ENCODE measurements at regions not wholly inside any gene's neighbourhood (a gene's known extent, or its start where the extent isn't known, plus 50 kb on each side); places are given as distances from the start of the nearest gene placed in this dataset.

DNA sequence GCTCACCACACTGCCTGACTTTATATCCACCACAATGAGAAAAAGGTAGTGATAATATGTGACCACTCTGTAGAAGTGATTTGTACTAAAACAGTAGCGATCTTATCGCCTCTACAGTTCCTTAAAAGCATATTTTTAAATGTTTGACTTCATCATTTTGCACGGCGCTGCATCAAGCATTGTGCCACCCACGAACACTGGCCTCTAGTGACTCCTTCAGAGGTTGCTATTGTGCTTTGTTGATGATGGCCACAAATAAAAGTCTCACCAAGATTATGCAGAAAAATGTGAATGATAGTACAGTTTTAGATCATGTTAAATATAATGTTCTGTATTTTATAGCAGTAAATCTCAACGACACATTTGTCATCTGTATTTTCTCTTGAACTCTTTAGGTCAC lies 186.5 kb upstream of the NCAM2 start:
- H3K27ac ChIP-seq (replicated peaks in 1 of 4): no peak overlapping the region
- WGBS: 85% methylated on average over 6 of the region's 6 CpGs
- H3K4me1 ChIP-seq: no peaks in the 10 kb centered on the region
- H3K36me3 ChIP-seq: no peaks in the 10 kb centered on the region
- no peak overlapping the region for H3K4me3 ChIP-seq
- H3K9me3 ChIP-seq: no peaks in the 10 kb centered on the region
- no peak for DNase-seq (ENCODE audit: extremely low spot score)
- intact Hi-C loops (cut with DNase I): no loop called here
- H3K27me3 ChIP-seq: no peaks in the 10 kb centered on the region
- TF ChIP-seq, protein P1, sequence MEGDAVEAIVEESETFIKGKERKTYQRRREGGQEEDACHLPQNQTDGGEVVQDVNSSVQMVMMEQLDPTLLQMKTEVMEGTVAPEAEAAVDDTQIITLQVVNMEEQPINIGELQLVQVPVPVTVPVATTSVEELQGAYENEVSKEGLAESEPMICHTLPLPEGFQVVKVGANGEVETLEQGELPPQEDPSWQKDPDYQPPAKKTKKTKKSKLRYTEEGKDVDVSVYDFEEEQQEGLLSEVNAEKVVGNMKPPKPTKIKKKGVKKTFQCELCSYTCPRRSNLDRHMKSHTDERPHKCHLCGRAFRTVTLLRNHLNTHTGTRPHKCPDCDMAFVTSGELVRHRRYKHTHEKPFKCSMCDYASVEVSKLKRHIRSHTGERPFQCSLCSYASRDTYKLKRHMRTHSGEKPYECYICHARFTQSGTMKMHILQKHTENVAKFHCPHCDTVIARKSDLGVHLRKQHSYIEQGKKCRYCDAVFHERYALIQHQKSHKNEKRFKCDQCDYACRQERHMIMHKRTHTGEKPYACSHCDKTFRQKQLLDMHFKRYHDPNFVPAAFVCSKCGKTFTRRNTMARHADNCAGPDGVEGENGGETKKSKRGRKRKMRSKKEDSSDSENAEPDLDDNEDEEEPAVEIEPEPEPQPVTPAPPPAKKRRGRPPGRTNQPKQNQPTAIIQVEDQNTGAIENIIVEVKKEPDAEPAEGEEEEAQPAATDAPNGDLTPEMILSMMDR (IDR thresholded peaks at IDR 0.05): no peak
- TF ChIP-seq POLR2A (IDR thresholded peaks at IDR 0.05; ENCODE audit: low read depth): no peak
- no peak for TF ChIP-seq POLR2AphosphoS5 (IDR thresholded peaks at IDR 0.05)
- no peak for TF ChIP-seq EP300 (IDR thresholded peaks at IDR 0.05)

DNA sequence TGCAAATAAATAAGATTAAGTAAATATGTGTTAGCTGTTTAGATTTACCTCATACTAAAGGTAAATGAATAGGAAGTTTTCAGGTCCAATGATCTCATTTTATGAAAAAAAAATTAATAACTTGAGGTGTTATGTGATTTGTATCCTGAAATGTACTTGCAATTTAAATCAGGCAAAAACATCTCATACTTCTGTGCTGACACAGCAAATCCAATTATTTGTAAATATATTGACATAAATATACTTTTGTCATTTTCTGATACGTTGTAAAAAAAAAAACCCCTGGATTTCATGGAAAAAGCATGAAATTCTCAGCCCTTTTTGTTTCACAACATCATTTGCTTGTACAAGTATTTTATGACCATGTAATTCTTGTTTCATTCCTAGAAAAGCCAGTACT lies 184.1 kb upstream of the NCAM2 start:
- Histone ChIP-seq H3K27me3 (no peaks in the 10 kb centered on the region), H3K4me3 (no peak overlapping the region), H3K9me3 (no peaks in the 10 kb centered on the region), H3K27ac (replicated peaks in 1 of 4) (no peak overlapping the region), H3K4me1 (no peaks in the 10 kb centered on the region), H3K36me3 (no peaks in the 10 kb centered on the region)
- TF ChIP-seq POLR2AphosphoS5 (IDR thresholded peaks at IDR 0.05) (no peak), POLR2A (IDR thresholded peaks at IDR 0.05; ENCODE audit: low read depth) (no peak), EP300 (IDR thresholded peaks at IDR 0.05) (no peak)
- TF ChIP-seq, protein P1 (IDR thresholded peaks at IDR 0.05): no peak
- intact Hi-C loops (cut with DNase I): no loop called here
- WGBS: 94% methylated on average over 1 of the region's 1 CpG
- no peak for DNase-seq (ENCODE audit: extremely low spot score)

DNA sequence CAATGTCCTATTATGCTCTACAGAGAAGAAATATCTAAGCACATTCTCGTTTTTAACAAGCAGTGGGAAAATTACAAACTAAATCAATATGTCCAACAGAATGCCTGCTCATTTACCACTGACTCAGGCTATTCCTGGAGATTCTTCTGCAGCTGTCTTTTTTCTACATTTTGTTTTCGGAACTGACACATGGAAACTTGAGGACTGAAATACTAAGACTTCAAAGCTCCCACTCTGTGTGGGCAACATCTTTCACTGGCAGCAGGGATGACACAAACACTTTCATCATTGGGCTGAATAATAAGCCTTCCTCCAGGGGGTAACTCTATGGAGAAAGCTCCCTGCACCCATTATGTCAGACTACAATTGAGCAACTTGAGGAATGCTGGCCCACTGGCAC lies 175.5 kb upstream of the NCAM2 start:
- no peak for TF ChIP-seq EP300 (IDR thresholded peaks at IDR 0.05)
- TF ChIP-seq, protein P1 (IDR thresholded peaks at IDR 0.05): no peak
- TF ChIP-seq POLR2A (IDR thresholded peaks at IDR 0.05; ENCODE audit: low read depth): no peak
- no peak for TF ChIP-seq POLR2AphosphoS5 (IDR thresholded peaks at IDR 0.05)
- DNase-seq (ENCODE audit: extremely low spot score): no peak
- no peaks in the 10 kb centered on the region for H3K36me3 ChIP-seq
- no peaks in the 10 kb centered on the region for H3K27me3 ChIP-seq
- H3K27ac ChIP-seq (replicated peaks in 1 of 4): no peak overlapping the region
- intact Hi-C loops (cut with DNase I): no loop called here
- H3K4me3 ChIP-seq: no peak overlapping the region
- no peaks in the 10 kb centered on the region for H3K9me3 ChIP-seq
- 21% methylated on average over 2 of the region's 2 CpGs for WGBS
- H3K4me1 ChIP-seq: no peaks in the 10 kb centered on the region

DNA sequence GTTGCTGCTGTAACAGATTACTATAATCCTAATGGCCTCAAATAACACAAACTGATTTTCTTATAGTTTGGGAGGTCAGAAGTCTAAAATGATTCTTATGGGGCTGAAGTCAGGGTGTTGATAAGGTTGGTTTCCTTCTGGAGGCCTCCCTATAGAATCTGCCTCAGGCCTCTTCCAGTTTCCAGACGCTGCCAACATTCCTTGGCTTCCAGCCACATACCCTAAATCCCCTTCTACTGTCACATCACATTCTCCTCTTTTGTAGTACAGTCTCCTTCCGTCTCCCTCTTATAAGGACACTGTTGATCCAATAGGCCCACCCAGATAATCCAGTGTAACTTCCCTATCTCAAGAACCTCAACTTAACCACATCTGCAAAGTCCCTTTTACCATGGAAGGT lies 145.3 kb upstream of the NCAM2 start:
- no peak for TF ChIP-seq POLR2A (IDR thresholded peaks at IDR 0.05; ENCODE audit: low read depth)
- TF ChIP-seq EP300 (IDR thresholded peaks at IDR 0.05): no peak
- no peak for TF ChIP-seq POLR2AphosphoS5 (IDR thresholded peaks at IDR 0.05)
- Histone ChIP-seq H3K9me3 (peaks cover 0 to 5% (median 0%) of the 10 kb centered on the region in 4 donors), H3K4me3 (no peak overlapping the region), H3K27me3 (no peaks in the 10 kb centered on the region), H3K36me3 (no peaks in the 10 kb centered on the region), H3K4me1 (no peaks in the 10 kb centered on the region), H3K27ac (replicated peaks in 1 of 4) (no peak overlapping the region)
- WGBS: 48% methylated on average over 2 of the region's 2 CpGs
- intact Hi-C loops (cut with DNase I): no loop called here
- no peak for DNase-seq (ENCODE audit: extremely low spot score)

DNA sequence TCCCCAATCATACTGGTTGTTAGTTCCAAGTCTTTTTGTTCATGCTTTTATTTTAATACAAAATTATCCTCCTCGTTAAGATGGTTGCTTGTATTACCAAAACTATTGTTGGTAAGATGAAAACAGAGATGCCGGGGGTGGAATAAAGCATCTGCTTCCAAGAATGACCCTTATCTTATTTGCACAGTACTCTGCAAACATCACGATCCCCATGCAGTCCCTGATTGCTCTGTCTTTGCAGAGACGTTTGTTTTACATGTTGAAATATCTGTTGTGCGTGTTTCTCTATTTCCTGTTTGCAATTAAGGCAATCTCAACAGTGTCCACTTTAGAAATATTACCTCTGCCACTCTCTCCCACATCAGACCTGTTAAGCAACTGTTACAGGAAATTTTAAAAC lies 141.3 kb upstream of the NCAM2 start:
- 52% methylated on average over 5 of the region's 5 CpGs for WGBS
- intact Hi-C loops (cut with DNase I): no loop called here
- H3K4me3 ChIP-seq: no peak overlapping the region
- no peak for TF ChIP-seq POLR2A (IDR thresholded peaks at IDR 0.05; ENCODE audit: low read depth)
- TF ChIP-seq POLR2AphosphoS5 (IDR thresholded peaks at IDR 0.05): no peak
- TF ChIP-seq, protein P1 (IDR thresholded peaks at IDR 0.05): no peak
- no peak for TF ChIP-seq EP300 (IDR thresholded peaks at IDR 0.05)
- H3K27me3 ChIP-seq: no peaks in the 10 kb centered on the region
- DNase-seq (ENCODE audit: extremely low spot score): no peak
- no peaks in the 10 kb centered on the region for H3K36me3 ChIP-seq
- H3K4me1 ChIP-seq: no peaks in the 10 kb centered on the region
- H3K27ac ChIP-seq (replicated peaks in 1 of 4): no peak overlapping the region
- no peaks in the 10 kb centered on the region for H3K9me3 ChIP-seq
